WTC11 (cell line): ENCODE measurements at regions not wholly inside any gene's neighbourhood (a gene's known extent, or its start where the extent isn't known, plus 50 kb on each side); places are given as distances from the start of the nearest gene placed in this dataset.
"Not testable (repeated sequence)": the region's sequence is repeated elsewhere in the genome, so short reads cannot be mapped to it uniquely, and the experiment has no call there.

Experiments
- ATF3 ChIP-seq: sonication (generic); formaldehyde crosslinking; conservative IDR thresholded peaks from 2 replicates; pipeline ENCODE4 v1.8.1; 2022; ENCODE audit warnings: mild to moderate bottlenecking, missing genetic modification reagents
- CTCF ChIP-seq: fragments of 200-600 bp; IDR thresholded peaks from 2 replicates; pipeline ENCODE4 v1.8.0; 2022; ENCODE audit warnings: antibody characterized with exemption
- E2F4 ChIP-seq: sonication (generic); formaldehyde crosslinking; IDR thresholded peaks from 2 replicates; pipeline ENCODE4 v1.8.1; 2022; ENCODE audit warnings: low read depth, mild to moderate bottlenecking, moderate library complexity, missing genetic modification reagents, borderline replicate concordance
- FOXJ3 ChIP-seq: sonication (generic); formaldehyde crosslinking; IDR thresholded peaks from 2 replicates; pipeline ENCODE4 v1.9.0; 2021; ENCODE audit warnings: missing genetic modification reagents, mild to moderate bottlenecking, borderline replicate concordance
- JUN ChIP-seq: sonication (generic); formaldehyde crosslinking; IDR thresholded peaks from 2 replicates; pipeline ENCODE4 v1.8.0; 2023; ENCODE audit warnings: mild to moderate bottlenecking, missing genetic modification reagents
- MAX ChIP-seq: sonication (generic); formaldehyde crosslinking; IDR thresholded peaks from 2 replicates; pipeline ENCODE4 v1.8.0; 2022; ENCODE audit warnings: mild to moderate bottlenecking, missing genetic modification reagents
- SP1 ChIP-seq: sonication (generic); formaldehyde crosslinking; conservative IDR thresholded peaks from 2 replicates; pipeline ENCODE4 v1.8.1; 2022; ENCODE audit warnings: missing genetic modification reagents
- ZNF219 ChIP-seq: sonication (generic); formaldehyde crosslinking; IDR thresholded peaks from 2 replicates; pipeline ENCODE4 v1.8.0; 2023; ENCODE audit warnings: missing genetic modification reagents, mild to moderate bottlenecking, borderline replicate concordance

GRCh38 chr2:111267038-111267437 lies 146.3 kb downstream of the BCL2L11 start:
- TF ChIP-seq E2F4 (CRISPR knock-in tag); FOXJ3 (CRISPR knock-in tag); MAX (CRISPR knock-in tag); CTCF; ATF3 (CRISPR knock-in tag); ZNF219 (CRISPR knock-in tag); JUN (CRISPR knock-in tag); SP1 (CRISPR knock-in tag): not testable (repeated sequence)
